ENCODE measurements at regions not wholly inside any gene's neighbourhood (a gene's known extent, or its start where the extent isn't known, plus 50 kb on each side); places are given as distances from the start of the nearest gene placed in this dataset.
A peak's percentile ranks its signal among the peaks of the same experiment; 100 is the strongest.

- peak in 1 of 2 donors; percentile 31 for DNase-seq (ENCODE audit: low read depth in 2 of 2)
Observed at GRCh38 chr20:63056236-63057170, 49.7 kb upstream of the BHLHE23 start.
